ENCODE measurements at regions not wholly inside any gene's neighbourhood (a gene's known extent, or its start where the extent isn't known, plus 50 kb on each side); places are given as distances from the start of the nearest gene placed in this dataset.

- DNase-seq = no peak
Observed at GRCh38 chr22:48192071-48192470, 1429.6 kb downstream of the TBC1D22A start.

- DNase-seq = peak in 1 of 4 experiments; percentile 10
Observed at GRCh38 chr22:48188231-48188721, 1425.8 kb downstream of the TBC1D22A start.

GRCh38 chr22:48187356-48187755 is 1424.9 kb downstream of the TBC1D22A start:
- DNase-seq = no peak

- DNase-seq = no peak
Observed at GRCh38 chr22:48186146-48186790, 1423.8 kb downstream of the TBC1D22A start.

- DNase-seq = no peak
Observed at GRCh38 chr22:48185071-48186055, 1422.9 kb downstream of the TBC1D22A start.

GRCh38 chr22:48182846-48183805 is 1420.7 kb downstream of the TBC1D22A start:
- DNase-seq = no peak

DNA sequence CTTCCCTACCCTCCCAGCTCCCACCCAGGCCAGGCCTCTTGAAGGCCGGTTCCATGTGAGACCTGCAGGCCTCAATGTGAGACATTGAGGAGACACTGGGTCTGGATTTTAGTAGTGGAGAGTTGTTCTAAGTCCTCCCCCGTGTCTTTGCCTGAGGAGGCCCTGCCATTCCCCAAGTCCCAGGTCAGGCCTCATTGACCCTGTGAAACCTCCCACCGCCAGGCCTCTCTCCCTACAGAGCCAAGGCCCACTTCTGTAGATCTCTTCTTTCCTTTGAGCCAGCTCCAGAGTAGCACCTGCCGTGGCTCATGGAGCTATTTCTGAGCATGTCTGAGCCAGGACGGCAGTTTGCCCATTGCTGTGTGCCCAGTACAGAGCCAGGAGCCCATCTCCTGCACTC is 1419.6 kb downstream of the TBC1D22A start:
- no peak for DNase-seq

- DNase-seq = no peak
Observed at GRCh38 chr22:48181263-48181955, 1419.0 kb downstream of the TBC1D22A start.

DNA sequence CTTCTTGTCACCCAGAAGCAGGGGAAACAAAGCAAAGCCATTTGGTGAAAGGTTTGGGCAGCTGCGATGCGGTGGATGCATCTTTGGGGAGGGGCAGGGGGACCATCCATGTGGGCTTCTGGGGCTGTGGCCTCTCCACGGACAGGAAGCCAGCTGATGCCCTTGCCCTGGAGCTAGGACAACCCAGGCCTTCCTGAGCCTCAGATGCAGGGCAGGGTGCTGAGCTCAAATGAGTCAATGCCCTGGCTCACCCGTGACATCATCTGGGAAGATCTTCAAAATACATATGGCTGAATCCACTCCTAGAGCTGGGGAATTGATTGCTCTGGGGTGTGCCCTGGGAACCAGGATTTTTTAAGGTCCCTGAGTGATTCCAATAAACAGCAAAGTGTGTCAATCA is 1418.2 kb downstream of the TBC1D22A start:
- no peak for DNase-seq

- peak in 1 of 4 experiments; percentile 5 for DNase-seq
Observed at GRCh38 chr22:48179571-48180546, 1417.4 kb downstream of the TBC1D22A start.

- DNase-seq = no peak
Observed at GRCh38 chr22:48178536-48178935, 1416.1 kb downstream of the TBC1D22A start.

GRCh38 chr22:48177631-48178030 is 1415.2 kb downstream of the TBC1D22A start:
- DNase-seq = no peak

- no peak for DNase-seq
Observed at GRCh38 chr22:48175721-48176120, 1413.3 kb downstream of the TBC1D22A start.

DNA sequence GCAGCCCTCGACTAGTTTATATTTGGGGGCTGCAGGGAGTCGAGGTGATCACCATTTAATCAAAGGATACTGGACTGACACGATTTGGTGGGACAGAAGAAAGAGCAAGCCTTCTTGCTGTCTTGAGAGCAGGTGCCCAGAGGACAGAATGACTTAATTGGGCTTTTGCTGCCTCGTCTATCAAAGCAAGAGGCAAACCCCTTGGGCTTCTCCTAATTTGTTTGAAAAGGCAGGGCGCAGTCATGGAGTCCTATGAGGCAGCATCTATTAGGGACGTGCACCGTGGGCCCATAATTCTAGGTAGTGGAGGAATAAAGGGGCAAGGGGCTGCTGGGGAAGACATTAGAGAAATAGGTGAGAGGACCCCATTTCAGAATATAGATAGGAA is 1411.3 kb downstream of the TBC1D22A start:
- no peak for DNase-seq

- no peak for DNase-seq
Observed at GRCh38 chr22:48173061-48173772, 1410.8 kb downstream of the TBC1D22A start.

DNA sequence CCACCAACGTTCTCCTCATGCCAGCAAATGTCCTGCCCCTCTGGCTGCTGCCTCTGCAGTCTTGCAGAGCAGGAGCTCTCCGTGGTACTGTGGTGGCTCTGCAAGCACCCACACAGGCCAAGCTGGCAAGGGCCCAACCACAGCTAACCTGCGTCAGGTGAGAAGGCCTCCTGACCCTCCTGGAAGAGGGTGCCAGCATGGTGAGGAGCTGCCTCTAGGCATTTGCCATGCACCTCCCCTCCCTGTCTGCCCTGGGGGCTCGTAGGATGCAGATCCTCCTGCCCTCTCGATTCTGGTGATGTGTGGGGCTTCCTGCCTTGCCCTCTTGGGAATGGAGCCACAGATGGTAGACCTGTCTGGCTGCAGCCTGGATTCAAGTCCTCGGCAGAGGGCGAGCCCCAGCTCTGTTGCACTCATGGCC is 1408.8 kb downstream of the TBC1D22A start:
- DNase-seq = no peak

GRCh38 chr22:48169227-48169626 is 1406.8 kb downstream of the TBC1D22A start:
- DNase-seq = no peak

DNA sequence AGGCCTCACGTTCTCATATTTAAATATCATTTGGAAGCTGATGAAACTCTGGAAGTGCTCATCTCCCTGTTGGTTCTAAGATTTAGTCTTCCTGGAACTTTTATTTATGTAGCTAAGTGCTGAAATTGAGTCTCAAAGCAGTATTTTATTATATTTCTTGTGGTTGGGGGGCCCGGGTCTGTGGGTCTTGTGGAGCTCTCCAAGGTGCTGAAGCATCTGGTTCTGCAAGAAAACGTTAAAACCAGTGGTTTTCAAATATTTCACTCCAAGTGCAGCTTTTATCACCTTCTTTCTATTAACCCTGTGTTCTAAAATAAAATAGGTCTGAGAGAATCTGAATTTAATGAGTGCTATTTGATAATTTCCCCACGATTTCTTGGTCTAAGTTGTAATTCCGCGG is 1404.8 kb downstream of the TBC1D22A start:
- DNase-seq = no peak

DNA sequence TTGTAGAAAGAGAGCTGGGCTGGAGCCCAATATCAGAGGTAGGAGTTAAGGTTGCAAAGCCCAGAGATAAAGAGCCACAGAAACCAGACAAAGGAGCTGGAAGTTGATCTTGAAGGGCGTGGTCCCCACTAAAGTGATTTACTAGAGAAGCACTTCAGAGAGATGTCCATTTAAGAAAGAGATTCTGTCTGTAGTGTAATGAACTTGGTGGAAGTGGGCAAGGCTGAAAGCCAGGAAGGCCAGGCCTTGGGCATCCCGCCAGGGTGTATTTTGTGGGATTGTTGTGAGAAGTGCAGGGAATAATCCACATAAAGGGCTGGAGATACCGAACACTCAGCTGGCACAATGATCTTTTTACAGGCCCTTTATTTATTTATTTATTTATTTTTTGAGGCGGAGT is 1398.8 kb downstream of the TBC1D22A start:
- no peak for DNase-seq

- DNase-seq = no peak
Observed at GRCh38 chr22:48157676-48158075, 1395.2 kb downstream of the TBC1D22A start.
